ENCODE measurements at regions not wholly inside any gene's neighbourhood (a gene's known extent, or its start where the extent isn't known, plus 50 kb on each side); places are given as distances from the start of the nearest gene placed in this dataset.

DNA sequence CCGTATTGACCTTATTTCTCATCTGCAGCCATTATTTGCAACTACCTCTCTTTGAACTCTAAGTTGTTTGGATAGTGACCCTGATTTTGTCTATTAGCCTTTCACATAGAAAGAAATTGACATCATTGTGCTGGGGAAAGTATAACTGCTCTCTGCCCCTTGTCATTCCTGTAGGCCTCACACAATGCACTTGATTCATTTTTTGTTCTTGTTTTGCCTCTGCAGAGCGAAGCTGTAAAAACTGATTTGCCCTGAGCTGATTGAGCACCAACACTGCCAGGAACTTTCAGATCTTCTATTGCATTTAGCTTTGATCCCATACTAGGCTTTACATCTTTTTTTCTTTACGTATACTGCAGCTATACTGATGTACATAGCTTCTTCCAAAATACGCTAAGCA lies 167.2 kb upstream of the PTBP2 start:
- TF ChIP-seq, protein P1, sequence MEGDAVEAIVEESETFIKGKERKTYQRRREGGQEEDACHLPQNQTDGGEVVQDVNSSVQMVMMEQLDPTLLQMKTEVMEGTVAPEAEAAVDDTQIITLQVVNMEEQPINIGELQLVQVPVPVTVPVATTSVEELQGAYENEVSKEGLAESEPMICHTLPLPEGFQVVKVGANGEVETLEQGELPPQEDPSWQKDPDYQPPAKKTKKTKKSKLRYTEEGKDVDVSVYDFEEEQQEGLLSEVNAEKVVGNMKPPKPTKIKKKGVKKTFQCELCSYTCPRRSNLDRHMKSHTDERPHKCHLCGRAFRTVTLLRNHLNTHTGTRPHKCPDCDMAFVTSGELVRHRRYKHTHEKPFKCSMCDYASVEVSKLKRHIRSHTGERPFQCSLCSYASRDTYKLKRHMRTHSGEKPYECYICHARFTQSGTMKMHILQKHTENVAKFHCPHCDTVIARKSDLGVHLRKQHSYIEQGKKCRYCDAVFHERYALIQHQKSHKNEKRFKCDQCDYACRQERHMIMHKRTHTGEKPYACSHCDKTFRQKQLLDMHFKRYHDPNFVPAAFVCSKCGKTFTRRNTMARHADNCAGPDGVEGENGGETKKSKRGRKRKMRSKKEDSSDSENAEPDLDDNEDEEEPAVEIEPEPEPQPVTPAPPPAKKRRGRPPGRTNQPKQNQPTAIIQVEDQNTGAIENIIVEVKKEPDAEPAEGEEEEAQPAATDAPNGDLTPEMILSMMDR (IDR thresholded peaks at IDR 0.05): no peak
- no peak for TF ChIP-seq POLR2A (IDR thresholded peaks at IDR 0.05)
- no peak for DNase-seq
- no peak overlapping the region for H3K4me3 ChIP-seq
- intact Hi-C loops (cut with DNase I): no loop called here
- H3K4me1 ChIP-seq: peaks cover 0 to under 1% (median 0%) of the 10 kb centered on the region in 3 donors
- no peak overlapping the region for H3K27ac ChIP-seq
- no peaks in the 10 kb centered on the region for H3K9me3 ChIP-seq
- no peaks in the 10 kb centered on the region for H3K27me3 ChIP-seq
- no peaks in the 10 kb centered on the region for H3K36me3 ChIP-seq
- WGBS, 2 donors: 89 to 90% methylated on average over 4 of the region's 4 CpGs

DNA sequence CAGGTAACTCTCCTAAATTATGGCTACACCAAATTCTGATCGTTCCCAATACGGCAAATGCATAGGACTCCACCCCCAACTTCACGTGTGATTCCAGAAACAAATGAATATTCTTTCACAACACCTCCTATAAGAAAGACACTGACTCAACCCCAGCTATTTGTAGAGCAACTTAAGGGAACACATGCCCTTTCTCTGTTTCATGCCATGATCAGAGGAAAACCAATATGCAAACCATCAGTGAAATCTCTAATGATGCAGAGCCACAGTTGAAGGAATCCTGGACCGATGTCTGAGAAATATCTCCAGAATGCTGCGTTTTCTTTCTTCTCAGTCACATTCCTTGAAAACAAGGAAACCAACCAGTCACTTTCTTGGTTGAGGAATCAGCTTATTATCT lies 164.2 kb upstream of the PTBP2 start:
- Histone ChIP-seq H3K9me3 (peaks cover 0 to 7% (median 0%) of the 10 kb centered on the region in 3 donors), H3K4me1 (peaks cover 0 to 11% (median 0%) of the 10 kb centered on the region in 3 donors), H3K27ac (no peak overlapping the region), H3K36me3 (no peaks in the 10 kb centered on the region), H3K27me3 (no peaks in the 10 kb centered on the region), H3K4me3 (no peak overlapping the region)
- TF ChIP-seq, protein P1 (IDR thresholded peaks at IDR 0.05): no peak
- no peak for TF ChIP-seq POLR2A (IDR thresholded peaks at IDR 0.05)
- 81 to 89% methylated on average over 5 of the region's 5 CpGs for WGBS, 2 donors
- DNase-seq: no peak
- intact Hi-C loops (cut with DNase I): no loop called here

DNA sequence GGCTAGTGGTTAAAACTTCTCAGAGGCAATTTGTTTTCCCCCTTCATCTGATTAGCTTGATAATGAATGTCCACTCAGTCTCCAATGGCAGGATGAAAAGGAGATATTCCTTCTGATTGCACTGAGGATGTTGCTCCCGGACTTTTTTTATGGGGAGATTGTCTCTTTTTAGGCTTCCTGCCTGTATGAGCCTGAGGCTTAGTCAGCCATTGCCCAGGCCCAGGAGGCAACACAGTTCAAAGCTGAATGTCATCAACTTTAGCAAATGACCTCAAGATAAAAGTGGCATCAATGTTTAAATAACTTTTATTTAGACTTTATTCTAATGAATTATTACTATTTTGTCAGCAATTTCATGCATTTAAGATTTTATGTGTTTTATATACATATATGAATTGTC lies 162.9 kb upstream of the PTBP2 start:
- Histone ChIP-seq H3K27me3 (no peaks in the 10 kb centered on the region), H3K27ac (no peak overlapping the region)
- WGBS, 2 donors: 54 to 62% methylated on average over 1 of the region's 1 CpG

DNA sequence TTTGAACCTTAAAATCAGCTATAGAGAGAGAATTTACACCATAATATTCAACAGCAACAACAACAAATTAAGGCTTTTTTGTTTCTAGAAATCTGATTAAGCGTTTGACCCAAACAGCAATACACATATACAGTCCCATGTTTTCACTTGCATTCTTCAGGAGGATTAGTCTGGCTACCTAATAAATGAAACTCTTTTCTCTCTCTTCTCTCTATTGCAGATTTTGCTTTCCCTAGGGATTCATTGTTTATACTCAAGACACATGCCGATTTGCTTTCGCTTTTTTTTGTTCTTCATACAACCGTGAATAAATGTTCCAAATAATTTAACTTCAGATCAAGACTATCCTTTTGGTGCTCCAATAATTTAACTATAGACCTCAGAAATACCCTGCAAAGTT lies 162.4 kb upstream of the PTBP2 start:
- no peak for DNase-seq
- TF ChIP-seq POLR2A (IDR thresholded peaks at IDR 0.05): no peak
- TF ChIP-seq, protein P1 (IDR thresholded peaks at IDR 0.05): no peak
- no peaks in the 10 kb centered on the region for H3K27me3 ChIP-seq
- peak overlapping the region in 1 of 4 donors; percentile 36 for H3K27ac ChIP-seq
- H3K4me1 ChIP-seq: peaks cover 0 to 11% (median 0%) of the 10 kb centered on the region in 3 donors
- WGBS, 2 donors: 59 to 60% methylated on average over 4 of the region's 4 CpGs
- intact Hi-C loops (cut with DNase I): no loop called here
- H3K36me3 ChIP-seq: no peaks in the 10 kb centered on the region
- no peak overlapping the region for H3K4me3 ChIP-seq
- H3K9me3 ChIP-seq: peaks cover 0 to 7% (median 0%) of the 10 kb centered on the region in 3 donors

More for the DNA sequence above, 162.9 kb upstream of the PTBP2 start:
- DNase-seq: no peak
- Histone ChIP-seq H3K4me1 (peaks cover 0 to 11% (median 0%) of the 10 kb centered on the region in 3 donors), H3K36me3 (no peaks in the 10 kb centered on the region), H3K9me3 (peaks cover 0 to 7% (median 0%) of the 10 kb centered on the region in 3 donors), H3K4me3 (no peak overlapping the region)
- intact Hi-C loops (cut with DNase I): no loop called here
- TF ChIP-seq, protein P1 (IDR thresholded peaks at IDR 0.05): no peak
- no peak for TF ChIP-seq POLR2A (IDR thresholded peaks at IDR 0.05)

DNA sequence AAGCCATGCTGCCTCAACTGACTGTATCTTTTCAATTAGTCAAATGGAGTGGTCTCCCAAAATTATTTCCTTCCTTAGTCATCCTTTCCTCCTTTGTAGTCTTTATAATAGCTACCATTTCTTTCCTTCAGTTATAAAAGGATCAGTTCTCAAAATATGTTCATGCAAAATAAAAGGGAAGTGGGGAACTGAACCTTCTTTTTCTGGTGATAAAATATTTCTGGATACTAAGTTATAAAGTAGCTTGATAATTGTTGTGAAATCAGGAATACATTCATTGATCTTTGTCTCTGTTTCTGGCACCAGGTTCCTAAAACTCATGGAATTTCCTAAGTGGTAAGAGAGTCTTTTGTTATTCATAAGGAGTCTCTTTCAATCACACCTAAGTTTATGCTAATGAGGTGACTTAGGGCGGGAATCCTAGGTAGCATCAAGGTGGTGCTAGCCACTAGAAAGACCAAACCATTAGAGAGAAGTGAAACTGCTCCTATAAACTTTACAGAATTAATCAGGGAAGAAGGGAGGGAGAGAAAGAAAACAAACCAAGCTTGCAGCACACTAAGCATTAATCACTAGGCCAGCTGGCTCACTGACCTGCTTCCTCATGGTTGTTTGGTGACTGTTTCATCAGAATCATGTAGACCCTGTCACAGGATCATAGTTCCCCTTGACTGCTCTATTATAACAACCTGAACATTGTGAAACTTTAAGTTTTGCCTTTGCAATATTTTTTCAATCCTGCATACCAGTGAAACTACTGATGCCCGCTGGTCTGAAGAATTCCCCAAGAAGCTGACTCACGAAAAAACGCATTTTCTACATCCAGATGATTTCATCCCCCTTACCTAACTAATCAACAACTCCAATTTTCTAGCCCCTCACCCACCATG lies 161.6 kb upstream of the PTBP2 start:
- intact Hi-C loops (cut with DNase I): no loop called here
- DNase-seq: no peak
- WGBS, 2 donors: 37 to 44% methylated on average over 4 of the region's 4 CpGs
- TF ChIP-seq POLR2A (IDR thresholded peaks at IDR 0.05): no peak
- TF ChIP-seq, protein P1 (IDR thresholded peaks at IDR 0.05): no peak
- H3K9me3 ChIP-seq: peaks cover 0 to 7% (median 0%) of the 10 kb centered on the region in 3 donors
- peak overlapping the region in 1 of 4 donors; percentile 15 for H3K4me3 ChIP-seq
- H3K27ac ChIP-seq: peak overlapping the region in 2 of 4 donors; percentile 36 to 65
- H3K4me1 ChIP-seq: peaks cover 0 to 11% (median 0%) of the 10 kb centered on the region in 3 donors
- H3K27me3 ChIP-seq: no peaks in the 10 kb centered on the region
- no peaks in the 10 kb centered on the region for H3K36me3 ChIP-seq
